GM21526 (cell line): ENCODE measurements at regions not wholly inside any gene's neighbourhood (a gene's known extent, or its start where the extent isn't known, plus 50 kb on each side); places are given as distances from the start of the nearest gene placed in this dataset.

Experiments used
- ATAC-seq: cut with Tn5 transposase; IDR thresholded peaks from one replicate; pipeline ENCODE4 v1.9.1; 2021; ENCODE audit warnings: moderate library complexity; ENCODE audit not compliant: unreplicated experiment, low FRiP score

- ATAC-seq: no peak
These were observed 576.1 kb downstream of the TLE4 start for GRCh38 chr9:80147866-80148265.

DNA sequence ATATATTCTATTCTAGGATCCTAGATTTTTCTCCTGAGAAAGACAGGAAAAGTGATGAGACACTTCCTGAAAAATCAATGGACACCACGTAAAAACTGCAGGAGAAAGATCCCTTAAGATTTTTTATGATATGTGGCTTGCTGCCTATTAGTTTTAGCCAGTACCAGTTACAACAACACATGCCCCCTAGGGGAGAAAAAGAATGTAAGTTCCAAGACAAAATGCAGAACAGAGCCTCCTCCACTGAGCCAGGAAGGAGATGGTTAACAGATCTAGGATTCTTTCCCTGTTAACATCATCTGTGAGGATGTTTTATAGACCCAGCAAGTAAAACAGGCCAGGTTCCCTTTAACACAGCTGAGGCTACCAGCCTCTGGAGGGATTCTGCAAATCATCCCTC is 574.7 kb downstream of the TLE4 start:
- no peak for ATAC-seq

DNA sequence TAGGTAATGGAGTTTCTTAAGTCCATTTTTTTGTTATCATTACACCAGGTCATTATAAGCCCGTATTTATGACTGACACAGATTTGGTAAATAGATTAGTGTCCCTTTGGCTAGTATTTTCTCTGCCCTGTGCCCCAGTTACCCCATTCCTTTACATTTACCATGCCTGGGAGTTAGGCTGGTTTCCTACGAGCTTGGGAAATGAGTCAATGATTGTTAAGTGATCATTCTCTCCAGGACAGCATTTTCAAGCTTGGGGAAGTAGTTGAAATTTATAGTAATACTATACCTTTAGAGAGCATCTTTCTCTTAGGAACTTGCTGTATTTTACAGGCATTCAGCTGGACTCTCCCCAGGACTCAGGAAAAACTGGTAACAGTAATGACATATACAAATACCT is 573.1 kb downstream of the TLE4 start:
- ATAC-seq: no peak

DNA sequence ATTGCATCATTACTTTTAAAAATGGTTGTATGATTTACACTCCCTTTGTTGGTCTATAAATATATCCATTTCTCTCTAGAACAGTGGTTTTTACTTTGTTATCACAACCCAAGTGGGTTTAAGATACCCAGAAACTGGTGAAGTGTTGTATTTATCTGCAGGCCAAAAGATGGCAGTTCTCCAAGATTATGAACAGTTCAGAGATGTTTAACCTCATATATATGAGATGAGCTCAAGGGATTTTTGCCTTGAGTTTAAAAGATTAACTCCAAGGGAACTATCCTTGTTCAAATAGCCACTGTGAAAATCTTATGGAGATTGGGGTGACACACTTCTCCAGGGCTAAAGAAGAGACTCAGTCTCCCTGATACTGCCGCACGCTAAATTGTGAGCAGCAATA is 572.6 kb downstream of the TLE4 start:
- ATAC-seq: no peak

DNA sequence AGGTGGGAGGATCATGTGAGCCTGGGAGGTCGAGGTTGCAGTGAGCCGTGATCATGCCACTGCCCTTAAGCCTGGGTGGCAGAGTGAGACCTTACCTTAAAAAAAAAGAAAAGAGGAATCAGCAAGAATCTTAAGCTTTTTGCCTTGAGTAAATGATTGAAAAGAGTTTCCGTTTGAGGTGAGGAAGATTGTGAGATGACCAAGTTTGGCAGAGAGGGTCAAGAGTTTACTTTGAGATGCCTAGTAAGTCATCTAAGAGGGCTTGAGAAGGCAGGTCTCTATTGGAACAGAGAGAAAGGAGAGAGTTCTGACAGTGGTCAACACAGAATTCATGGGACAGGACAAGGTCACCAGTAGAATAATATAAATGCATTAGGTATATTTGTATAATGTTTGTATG is 572.1 kb downstream of the TLE4 start:
- no peak for ATAC-seq

GRCh38 chr9:80134487-80134886 is 562.7 kb downstream of the TLE4 start:
- peak; percentile 87 for ATAC-seq

DNA sequence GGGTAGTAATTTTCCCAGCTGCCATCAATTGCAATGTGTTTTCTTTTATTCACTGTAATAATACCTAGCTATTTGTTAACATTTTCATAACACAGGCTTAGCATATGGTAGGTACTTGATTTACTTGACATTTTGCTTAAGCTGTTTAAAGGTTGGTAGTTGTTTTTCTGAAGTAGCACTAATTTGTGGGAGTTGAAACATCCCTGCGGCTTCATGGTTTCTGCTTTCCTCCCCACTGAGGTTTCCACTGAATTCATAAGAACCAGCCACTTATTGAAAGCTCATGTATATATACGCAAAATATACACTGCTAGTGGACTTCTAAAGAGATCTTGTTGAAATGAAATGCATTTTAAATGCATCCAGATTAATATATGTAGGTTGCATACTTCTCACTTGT is 559.9 kb downstream of the TLE4 start:
- ATAC-seq: no peak

DNA sequence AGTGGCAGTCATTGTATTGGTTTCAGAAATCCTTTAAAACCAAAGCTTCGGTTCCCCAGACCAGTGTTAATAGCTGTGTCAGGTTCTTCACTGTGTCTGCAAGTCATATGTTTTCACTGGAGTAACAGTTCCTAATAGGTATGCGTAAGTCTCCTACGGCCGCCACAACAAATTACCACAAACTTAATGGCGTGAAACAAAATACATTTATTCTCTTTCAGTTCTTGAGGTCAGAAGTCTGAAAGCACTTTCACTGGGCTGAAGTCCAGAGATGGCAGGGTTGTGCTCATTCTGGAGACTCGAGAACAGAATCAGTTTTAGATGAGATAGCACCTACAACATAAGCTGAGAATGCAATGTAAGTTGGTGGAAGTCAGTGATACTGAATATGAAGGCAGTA is 556.2 kb downstream of the TLE4 start:
- no peak for ATAC-seq

DNA sequence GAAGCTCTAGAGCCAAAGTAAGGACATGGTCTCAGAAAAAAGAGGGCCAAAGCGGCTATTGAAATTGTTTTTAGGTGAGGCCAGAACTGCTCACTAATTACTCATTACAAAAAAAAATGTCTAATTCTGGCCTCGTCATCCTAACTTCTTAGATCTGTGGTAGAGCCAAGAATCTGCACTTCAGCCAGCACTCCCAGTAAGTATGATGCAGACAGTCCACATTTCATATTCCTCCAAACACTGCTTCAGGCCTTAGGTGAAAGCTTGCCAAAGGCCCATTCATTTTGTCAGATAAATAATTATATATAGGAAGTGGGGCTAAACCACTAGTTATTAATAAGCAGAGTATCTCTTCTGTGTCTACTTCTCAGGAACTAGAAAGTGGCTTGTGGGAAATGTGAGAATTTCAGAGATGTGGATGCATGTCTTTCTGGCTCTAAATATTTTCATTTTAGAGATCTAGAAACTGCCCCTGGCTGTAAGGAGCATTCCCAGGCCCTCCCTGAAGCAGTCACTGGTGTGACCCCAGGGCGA is 554.0 kb downstream of the TLE4 start:
- ATAC-seq: no peak

DNA sequence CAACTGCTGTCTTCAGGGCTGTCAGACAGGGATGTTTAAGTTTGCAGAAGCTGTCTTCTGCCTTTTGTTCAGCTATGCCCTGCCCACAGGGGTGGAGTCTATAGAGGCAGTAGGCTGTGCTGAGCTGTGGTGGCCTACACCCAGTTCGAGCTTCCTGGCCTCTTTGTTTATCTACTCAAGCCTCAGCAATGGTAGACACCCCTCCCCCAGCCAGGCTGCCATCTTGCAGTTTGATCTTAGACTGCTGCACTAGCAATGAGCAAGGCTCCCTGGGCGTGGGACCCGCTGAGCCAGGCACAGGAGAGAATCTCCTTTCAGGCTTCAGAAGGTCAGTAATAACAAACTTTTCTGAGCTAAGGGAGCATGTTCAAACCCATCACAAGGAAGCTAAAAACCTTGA is 545.3 kb downstream of the TLE4 start:
- no peak for ATAC-seq

- no peak for ATAC-seq
These were observed 542.5 kb downstream of the TLE4 start for GRCh38 chr9:80114241-80114640.

DNA sequence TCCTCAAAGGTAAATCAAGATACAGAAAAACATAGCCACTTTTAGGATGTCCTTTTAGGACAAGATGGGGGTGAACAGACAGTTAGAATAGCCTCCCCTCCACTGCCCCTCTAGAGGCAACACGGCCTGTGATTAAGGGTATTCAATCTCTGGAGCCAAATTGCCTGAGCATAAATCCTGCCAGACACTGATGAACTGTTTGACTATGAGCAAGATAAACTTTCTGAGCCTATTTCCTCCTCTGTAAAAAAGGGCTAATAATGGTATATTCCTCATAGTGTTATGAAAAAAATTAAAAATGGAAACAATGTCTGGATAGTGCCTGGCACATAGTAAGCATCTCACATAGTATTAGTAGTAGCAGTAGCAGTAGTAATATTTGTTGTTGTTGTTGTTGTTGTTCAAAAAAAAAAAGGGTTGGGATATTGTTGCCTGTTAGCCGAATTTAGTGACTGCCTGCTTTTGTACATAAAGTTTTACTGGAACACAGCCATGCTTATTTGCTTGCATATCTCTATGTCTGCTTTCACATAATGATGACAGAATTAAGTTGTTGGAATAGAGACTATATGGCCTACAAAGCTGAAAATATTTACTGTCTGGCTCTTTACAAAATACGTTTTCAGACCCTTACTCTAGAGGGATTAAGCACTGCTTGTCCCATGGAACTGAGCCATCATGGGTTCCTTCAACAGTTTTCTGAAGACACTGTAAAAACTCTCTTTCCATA is 536.3 kb downstream of the TLE4 start:
- ATAC-seq: no peak

GRCh38 chr9:80097476-80097875 is 525.7 kb downstream of the TLE4 start:
- no peak for ATAC-seq

DNA sequence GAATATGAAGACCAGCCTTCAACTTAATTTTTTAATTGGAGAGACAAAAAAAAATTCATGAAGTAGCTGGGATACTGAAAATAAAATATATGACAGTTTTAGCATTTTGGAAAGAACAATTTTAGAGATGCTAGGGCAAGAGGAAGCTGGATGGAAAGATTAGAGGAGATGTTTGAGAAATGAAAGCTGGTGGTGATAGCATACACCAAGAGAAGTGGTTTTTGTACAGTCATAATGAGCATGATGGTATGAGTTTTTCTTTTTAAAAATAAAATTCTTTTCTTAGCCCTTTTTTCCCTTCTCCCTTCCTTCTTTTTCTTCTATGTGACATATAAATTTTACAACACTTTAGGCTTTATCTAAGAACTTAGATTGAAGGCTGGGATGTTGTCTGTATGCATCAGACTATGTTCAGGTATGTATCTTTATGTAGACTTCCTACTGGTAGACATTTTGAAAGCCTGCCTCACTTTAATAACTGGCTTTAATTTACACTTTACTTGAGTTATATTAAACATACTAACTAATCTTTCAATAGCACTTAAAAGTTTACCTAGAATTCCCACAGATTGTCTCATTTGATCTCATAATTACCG is 522.5 kb downstream of the TLE4 start:
- ATAC-seq: no peak

DNA sequence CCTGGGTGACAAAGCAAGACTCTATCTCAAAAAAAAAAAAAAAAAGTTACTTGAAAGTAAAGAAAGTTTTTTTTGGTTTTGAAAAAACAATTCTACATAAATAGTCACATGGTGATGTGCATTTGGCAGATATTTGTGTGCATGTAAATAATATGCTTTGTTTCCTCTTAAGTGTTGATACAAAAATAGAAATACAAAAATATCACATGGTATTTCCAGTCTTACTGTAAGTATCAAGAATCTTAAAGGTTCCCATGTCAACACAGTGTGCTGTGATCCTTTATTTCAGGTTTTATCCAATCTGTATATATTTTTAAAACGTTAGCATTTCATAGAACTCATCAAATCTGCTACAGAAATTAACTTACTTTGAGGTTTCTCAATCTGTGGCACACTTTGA is 521.9 kb downstream of the TLE4 start:
- no peak for ATAC-seq

GRCh38 chr9:80091526-80091925 is 519.8 kb downstream of the TLE4 start:
- ATAC-seq: no peak

GRCh38 chr9:80090317-80090716 is 518.6 kb downstream of the TLE4 start:
- ATAC-seq: no peak

GRCh38 chr9:80086822-80087345 is 515.1 kb downstream of the TLE4 start:
- ATAC-seq: no peak

GRCh38 chr9:80086386-80086785 is 514.6 kb downstream of the TLE4 start:
- ATAC-seq: no peak

GRCh38 chr9:80085668-80086067 is 513.9 kb downstream of the TLE4 start:
- ATAC-seq: no peak

DNA sequence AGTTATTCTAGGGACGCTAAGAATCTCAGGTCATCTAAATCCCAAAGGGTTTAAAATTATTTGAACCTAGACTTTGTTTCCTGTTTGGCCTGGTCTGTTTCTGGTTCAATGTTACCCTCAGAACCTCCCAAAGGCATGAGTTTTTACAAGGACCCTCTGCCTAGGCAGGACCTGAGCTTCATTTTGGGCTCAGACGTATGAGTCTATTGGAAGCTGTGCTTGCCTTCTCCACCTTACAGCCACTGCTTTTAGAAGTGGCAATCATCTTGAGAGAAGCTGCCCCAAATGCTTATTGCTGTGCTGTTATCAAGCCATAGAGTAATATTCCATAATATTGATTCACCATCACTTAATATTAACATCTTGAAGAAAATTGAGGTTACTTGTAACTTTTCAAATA is 510.4 kb downstream of the TLE4 start:
- no peak for ATAC-seq

DNA sequence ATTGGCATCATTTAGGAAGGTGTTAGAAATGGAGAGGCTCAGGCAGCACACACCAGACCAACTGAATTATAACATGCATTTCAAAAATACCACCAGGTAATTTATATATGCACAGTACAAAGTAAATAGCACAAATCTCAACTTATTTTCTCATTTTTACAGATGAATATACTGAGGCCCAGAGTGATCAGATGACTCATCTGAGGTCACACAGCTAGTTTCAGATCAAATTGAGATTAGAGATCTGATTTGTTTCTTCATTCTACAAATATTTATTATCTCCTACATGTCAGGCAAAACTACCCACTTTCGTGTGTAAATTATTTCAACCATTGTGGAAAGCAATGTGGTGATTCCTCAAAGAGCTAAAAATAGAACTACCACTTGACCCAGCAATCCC is 507.1 kb downstream of the TLE4 start:
- no peak for ATAC-seq
